MG63 (cell line): ENCODE measurements at regions not wholly inside any gene's neighbourhood (a gene's known extent, or its start where the extent isn't known, plus 50 kb on each side); places are given as distances from the start of the nearest gene placed in this dataset.

Source experiments
- DNase-seq: peaks from one replicate; pipeline ENCODE4 v3.0.0-alpha.2; 2020
- H3K27me3 ChIP-seq: fragments of 250-450 bp; sonication (Bioruptor Pico); 2 replicates; pipeline ENCODE4 v1.5.1; 2020; ENCODE audit warnings: mild to moderate bottlenecking, moderate library complexity
- H3K36me3 ChIP-seq: fragments of 250-450 bp; sonication (Bioruptor Pico); 2 replicates; pipeline ENCODE4 v1.5.1; 2020; ENCODE audit warnings: mild to moderate bottlenecking, moderate library complexity
- H3K4me3 ChIP-seq: fragments of 250-450 bp; sonication (Bioruptor Pico); 2 replicates; pipeline ENCODE4 v1.5.1; 2020; ENCODE audit warnings: mild to moderate bottlenecking, moderate library complexity
- H3K9me3 ChIP-seq: fragments of 250-450 bp; sonication (Bioruptor Pico); 2 replicates; pipeline ENCODE4 v1.5.1; 2020; ENCODE audit warnings: mild to moderate bottlenecking, moderate library complexity

DNA sequence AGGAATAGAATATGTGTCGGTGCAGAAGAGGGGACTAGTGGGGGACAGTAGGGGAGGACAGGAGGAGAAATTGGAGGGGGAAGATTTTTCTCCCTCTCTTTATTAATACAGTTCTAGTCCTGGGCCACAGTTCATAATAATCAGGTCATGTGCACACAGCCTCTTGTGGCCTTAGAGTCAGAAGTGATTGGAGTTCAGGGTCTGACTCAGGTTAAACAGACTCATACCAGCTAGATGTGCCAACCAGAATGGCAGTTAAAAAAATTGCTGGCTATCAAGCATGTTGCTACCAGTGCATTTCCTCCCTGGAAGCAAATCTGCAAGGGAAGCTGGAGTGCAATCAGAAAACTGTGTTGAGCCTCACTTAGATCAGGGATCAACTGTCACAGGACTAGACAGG, 132.7 kb upstream of the MAP1B start:
- no peaks in the 10 kb centered on the region for H3K27me3 ChIP-seq

DNA sequence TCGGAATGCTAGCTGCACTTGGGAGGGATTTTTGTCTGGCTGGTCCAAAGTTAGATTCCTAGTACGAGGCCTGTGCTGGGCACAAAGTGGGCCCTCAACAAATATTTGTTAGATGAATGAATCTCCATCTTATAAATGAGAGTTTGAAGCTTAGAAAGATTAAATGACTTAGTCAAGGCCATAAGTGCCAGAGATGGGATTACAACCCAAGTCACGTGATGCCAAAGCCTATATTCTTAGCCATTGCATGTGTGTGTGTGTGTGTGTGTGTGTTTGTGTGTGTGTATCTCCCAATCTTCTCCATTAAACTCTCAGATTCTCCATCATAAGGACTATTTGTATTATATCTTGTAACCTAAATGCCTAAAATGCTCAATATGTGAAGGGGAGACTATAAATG, 130.8 kb upstream of the MAP1B start:
- Histone ChIP-seq H3K4me3 (no peak overlapping the region), H3K36me3 (no peaks in the 10 kb centered on the region), H3K27me3 (no peaks in the 10 kb centered on the region), H3K9me3 (peaks cover under 1% of the 10 kb centered on the region)
- no peak for DNase-seq

More for the DNA sequence above, 132.7 kb upstream of the MAP1B start:
- Histone ChIP-seq H3K9me3 (no peaks in the 10 kb centered on the region), H3K36me3 (no peaks in the 10 kb centered on the region), H3K4me3 (no peak overlapping the region)
- DNase-seq = peak; percentile 68

DNA sequence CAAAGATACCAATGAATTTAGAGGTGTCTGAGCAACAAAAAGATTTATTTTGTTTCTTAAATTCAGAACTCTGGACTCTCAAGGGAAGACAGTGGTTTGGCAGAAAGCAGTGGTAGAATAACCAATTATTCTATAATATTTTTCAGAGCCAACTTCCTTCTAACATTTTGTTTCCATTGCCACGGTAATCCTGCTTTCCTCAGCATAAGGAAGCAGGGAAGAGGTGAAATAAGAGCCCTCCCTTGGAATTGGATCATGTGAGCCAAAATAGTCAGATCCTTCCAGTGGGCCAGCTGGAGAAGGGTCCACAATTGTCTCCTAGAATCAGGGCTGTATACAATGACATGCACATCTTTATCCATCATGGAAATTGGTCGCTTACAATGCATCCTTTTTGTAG, 130.0 kb upstream of the MAP1B start:
- Histone ChIP-seq H3K36me3 (no peaks in the 10 kb centered on the region), H3K27me3 (no peaks in the 10 kb centered on the region), H3K4me3 (no peak overlapping the region), H3K9me3 (peaks cover 9% of the 10 kb centered on the region)
- no peak for DNase-seq

DNA sequence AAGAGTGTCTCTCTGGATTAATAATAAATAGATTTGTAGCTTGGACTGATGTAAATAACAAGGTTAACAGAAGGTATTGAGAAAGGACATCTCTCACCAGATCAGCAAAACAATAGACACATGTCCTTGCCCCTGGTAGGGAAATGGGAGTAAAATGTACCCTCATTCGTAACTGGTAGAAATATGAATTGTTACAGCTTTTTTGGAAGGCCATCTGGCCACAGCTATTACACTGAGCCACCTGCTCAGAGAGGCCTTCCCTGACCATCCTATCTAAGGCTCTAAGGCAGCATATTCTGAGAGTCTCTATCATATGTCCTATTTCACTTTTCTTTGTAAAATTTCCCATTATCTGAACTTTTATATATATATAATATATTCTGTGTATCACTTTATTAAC, 129.1 kb upstream of the MAP1B start:
- Histone ChIP-seq H3K36me3 (no peaks in the 10 kb centered on the region), H3K4me3 (no peak overlapping the region), H3K9me3 (peaks cover 12% of the 10 kb centered on the region), H3K27me3 (no peaks in the 10 kb centered on the region)
- no peak for DNase-seq

DNA sequence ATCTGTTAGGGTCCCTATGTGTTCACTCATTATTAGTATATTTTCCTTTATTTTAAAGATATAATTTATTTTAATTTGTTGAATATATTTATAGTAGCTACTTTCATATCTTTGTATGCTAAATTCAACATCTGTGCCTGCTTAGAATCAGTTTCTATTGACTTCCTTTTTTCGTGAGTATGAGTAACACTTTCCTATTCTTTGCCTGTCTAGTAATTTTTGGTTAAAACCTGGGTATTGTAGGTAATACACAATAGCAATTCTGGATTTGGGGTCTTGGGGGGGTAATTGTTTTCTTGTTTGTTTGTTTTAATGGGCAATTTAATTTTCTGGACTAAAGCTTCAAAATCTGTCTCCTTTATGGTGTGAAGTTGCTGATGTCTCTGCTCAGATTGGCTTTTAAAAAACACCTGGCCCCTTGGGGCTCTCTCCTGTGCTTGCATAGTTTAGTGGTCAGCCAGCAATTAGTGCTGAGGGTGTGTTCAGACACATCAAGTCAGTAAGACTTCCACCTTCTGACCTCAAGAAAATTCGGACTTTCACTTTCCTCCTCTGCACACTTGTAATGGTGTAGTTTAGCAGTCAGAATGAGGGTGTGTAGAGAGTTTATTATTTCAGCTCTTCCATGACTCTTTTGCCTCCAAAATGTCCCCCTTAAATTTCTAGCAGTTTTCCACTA, 124.4 kb upstream of the MAP1B start:
- Histone ChIP-seq H3K36me3 (no peaks in the 10 kb centered on the region), H3K27me3 (no peaks in the 10 kb centered on the region), H3K9me3 (peaks cover 12% of the 10 kb centered on the region), H3K4me3 (no peak overlapping the region)
- DNase-seq = no peak

DNA sequence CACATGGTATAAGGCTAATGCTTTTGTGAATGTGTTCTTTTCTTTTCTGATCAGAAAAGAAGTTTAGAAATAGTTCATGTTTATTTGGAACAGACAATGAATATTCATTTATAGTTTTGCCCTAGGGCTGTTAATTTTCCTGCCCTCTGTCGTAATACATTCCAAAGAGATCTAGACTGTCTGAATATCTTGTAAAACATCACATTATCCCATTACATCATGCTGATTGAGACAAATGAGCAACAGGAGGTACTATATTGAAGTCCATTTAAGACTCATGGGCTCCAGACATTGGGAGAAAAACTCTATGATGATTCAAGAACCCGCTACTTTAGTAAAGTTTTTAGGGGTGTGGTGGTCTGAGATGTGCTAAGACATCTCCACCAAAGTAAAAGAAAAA, 121.2 kb upstream of the MAP1B start:
- Histone ChIP-seq H3K36me3 (no peaks in the 10 kb centered on the region), H3K4me3 (no peak overlapping the region), H3K27me3 (no peaks in the 10 kb centered on the region), H3K9me3 (peaks cover 15% of the 10 kb centered on the region)
- DNase-seq = no peak

DNA sequence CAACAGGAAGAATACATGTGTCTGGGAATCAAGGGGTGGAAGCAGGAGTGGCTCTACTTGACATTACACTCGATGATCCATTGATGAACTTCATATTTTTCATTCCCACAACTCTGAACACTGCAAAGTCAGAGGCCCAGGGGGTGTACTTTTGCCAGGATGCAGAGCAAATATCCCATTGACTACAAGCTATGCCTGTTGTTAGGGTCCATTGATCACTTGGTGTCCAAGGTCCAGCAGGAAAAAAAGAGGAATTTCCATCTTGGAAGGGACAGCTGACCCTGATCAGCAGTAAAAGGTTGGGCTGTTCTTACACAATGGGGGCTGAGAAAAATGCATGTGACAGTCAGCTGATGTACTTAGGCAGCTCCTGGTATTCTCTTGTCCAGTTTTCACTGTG, 118.5 kb upstream of the MAP1B start:
- H3K36me3 ChIP-seq = no peaks in the 10 kb centered on the region
- no peak overlapping the region for H3K4me3 ChIP-seq
- no peaks in the 10 kb centered on the region; the same call in 1 of the 2 replicates for H3K27me3 ChIP-seq
- H3K9me3 ChIP-seq = peaks cover 3% of the 10 kb centered on the region; the same call in 1 of the 2 replicates
- DNase-seq = no peak

DNA sequence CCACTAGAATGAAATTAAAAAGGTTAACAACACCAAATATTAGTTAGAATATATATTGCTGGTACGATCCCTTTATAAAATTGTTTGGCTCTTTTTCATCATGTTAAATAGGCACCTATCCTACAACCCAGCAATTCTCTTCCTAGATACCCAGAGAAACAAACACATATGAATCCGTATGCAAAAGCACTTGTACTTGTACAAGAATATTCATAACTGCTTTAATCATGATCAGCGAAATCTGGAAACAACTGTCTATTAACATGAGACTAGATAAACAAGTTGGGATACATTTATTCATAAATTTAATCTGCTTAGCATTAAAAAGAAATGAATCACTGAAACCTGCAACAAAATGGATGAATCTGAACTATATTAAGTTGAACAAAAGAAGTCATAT, 113.7 kb upstream of the MAP1B start:
- no peaks in the 10 kb centered on the region for H3K36me3 ChIP-seq
- DNase-seq = no peak
- no peaks in the 10 kb centered on the region; the same call in 1 of the 2 replicates for H3K27me3 ChIP-seq
- peaks cover 3% of the 10 kb centered on the region; the same call in 1 of the 2 replicates for H3K9me3 ChIP-seq
- no peak overlapping the region for H3K4me3 ChIP-seq

DNA sequence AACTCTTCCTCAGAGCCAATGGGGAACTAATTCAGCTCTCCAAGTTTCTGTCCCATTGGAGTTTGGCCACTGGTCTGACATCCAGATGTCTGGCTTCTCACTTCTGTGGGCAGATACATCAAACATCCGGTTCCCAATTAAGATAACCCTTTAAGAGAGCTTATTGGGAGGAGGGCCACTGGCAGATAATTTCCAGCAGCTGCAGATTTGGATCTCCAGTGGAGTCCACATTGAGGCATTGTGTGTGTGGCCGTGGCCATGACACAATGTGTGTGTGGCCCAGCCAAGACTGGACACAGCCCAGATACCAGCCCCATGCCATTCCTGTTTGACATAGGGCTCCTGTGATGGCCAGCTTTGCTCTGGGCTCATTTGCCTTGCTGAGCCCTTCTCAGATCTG, 110.5 kb upstream of the MAP1B start:
- H3K36me3 ChIP-seq = no peaks in the 10 kb centered on the region

DNA sequence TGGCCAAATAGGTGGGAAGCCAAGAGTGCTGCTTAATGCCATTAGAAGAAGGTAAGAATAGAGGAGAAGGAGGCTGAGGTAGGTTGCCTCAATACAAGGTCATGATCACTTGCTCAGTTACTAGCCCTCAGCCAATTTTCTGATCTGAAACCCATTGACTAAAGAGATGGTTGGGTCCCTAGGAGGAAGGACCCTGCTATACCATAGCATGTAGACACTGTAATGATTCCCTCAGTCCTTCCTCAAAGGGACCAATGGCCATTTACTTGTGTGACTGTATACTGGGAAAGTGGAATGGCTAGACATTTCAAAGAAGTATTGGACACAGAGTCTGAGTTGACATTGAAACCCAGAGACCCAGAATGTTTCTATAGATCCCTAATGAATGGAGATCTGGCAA, 108.5 kb upstream of the MAP1B start:
- Histone ChIP-seq H3K9me3 (no peaks in the 10 kb centered on the region), H3K4me3 (no peak overlapping the region), H3K27me3 (no peaks in the 10 kb centered on the region), H3K36me3 (no peaks in the 10 kb centered on the region)
- DNase-seq = no peak

More for the DNA sequence above, 110.5 kb upstream of the MAP1B start:
- no peak for DNase-seq
- Histone ChIP-seq H3K4me3 (no peak overlapping the region), H3K27me3 (no peaks in the 10 kb centered on the region; the same call in 1 of the 2 replicates), H3K9me3 (no peaks in the 10 kb centered on the region)

DNA sequence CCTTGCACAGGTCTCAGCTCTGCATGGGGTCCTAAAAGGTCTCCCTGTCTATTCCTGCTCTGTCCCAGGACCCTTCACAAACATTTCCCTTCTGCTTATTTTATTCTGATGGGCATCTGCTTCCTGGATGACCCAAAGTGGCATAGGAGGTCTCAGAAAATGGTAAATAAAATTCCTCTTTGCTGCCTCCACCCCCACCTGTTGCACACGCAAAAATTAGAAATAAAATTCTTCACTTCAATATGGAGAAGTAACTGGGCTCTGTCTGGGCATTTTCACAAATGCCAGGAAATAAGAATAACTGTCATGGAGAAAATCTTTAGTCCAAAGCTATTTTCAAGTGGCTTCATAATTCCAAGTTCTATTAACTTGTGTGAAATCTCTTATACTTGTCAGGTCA, 106.6 kb upstream of the MAP1B start:
- H3K36me3 ChIP-seq = no peaks in the 10 kb centered on the region
- no peak overlapping the region for H3K4me3 ChIP-seq
- no peak for DNase-seq
- no peaks in the 10 kb centered on the region for H3K9me3 ChIP-seq
- H3K27me3 ChIP-seq = no peaks in the 10 kb centered on the region

DNA sequence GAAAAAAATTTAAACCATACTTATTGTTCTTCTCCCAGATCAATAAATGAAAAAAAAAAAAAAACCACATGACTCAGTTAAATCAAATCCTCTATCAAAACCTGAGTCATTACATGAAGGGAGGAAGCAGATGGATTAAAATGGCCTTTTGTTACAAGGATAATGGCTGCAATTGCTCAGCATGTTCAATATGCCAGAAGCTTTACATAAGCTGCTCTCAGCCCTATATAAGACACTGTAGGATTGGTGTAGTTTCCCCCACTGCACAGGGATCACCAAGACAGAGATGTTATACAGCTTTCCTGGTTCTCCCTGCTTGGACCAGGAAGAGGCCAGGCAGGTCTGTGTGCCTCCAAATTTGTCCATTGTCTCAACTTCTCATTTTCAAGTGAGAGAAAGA, 101.6 kb upstream of the MAP1B start:
- Histone ChIP-seq H3K9me3 (no peaks in the 10 kb centered on the region), H3K36me3 (no peaks in the 10 kb centered on the region), H3K27me3 (no peaks in the 10 kb centered on the region), H3K4me3 (no peak overlapping the region)
- DNase-seq = no peak

DNA sequence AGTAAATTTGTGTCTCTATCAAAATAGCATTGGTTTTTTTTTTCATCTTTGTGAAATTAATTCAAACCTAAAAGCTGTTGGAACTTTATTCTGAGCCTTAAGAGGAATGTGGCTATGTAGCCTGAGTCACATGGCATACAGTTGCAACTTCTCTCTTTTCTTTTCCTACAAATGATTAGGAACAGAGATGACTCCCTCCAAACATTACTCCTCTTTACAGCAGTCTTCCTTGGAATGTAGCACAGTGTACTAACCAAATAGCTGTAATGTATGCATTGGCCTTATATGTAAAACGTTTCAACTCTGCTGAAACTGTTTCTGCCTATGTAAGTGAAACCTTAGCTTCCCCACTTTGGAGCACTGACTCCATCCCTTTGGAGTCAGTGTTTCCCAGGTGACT, 100.9 kb upstream of the MAP1B start:
- no peak for DNase-seq
- Histone ChIP-seq H3K27me3 (no peaks in the 10 kb centered on the region), H3K36me3 (no peaks in the 10 kb centered on the region), H3K9me3 (no peaks in the 10 kb centered on the region), H3K4me3 (no peak overlapping the region)

DNA sequence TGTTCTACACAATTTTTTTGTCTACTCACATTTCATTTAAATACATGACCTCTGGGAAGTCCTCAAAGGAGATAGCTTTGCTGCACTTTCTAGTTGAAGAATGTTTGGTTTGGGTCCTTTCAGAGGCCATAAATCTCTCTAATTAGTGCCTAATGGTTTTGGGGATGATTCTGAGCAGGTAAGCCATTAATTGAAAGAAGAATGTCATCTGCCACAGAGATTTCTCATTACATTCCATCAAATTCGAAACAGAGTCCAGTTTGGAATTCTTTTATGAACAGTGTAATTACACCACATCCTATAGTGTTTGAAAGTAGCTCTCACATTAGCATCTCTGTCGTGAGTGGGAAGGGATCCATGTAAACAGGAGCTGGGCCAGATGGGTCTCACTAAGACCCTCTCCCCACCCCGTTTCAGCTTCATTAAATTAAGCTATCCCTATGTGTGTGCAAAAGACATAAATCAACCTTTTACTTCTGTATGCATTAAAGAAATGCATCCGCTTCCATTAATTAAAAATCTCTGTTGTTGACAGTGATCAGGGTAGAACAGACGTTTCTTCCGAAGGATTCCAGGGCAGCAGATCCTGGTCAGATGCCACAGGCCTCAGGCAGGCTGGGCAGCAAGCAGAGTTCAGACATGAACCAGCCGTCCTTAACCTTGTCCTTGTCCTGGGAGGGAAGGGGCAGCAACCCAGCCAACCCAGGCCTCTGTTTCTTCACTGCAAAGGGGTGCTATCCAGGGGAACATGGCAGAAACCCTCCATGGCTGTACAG, 99.8 kb upstream of the MAP1B start:
- Histone ChIP-seq H3K4me3 (no peak overlapping the region), H3K27me3 (no peaks in the 10 kb centered on the region), H3K9me3 (no peaks in the 10 kb centered on the region), H3K36me3 (no peaks in the 10 kb centered on the region)
- DNase-seq = no peak

DNA sequence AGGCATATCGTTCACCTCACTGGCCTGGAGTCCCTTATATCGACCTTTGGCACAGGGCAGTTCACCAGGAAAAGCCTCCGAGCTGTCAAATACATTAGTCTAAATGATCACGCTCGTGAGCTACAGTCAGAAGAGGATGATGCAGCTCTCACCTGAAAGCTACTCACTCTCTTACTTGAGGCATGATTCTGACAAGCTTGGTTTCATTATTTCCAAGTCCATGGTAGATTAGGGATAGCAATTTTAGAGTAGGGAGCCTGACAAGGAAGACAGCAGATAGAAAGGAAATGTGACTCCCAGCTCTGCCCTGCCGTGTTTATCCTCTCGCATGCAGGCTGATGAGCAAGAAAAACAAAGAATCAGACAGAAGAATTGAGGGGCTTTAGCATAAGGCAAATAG, 98.0 kb upstream of the MAP1B start:
- Histone ChIP-seq H3K36me3 (no peaks in the 10 kb centered on the region), H3K27me3 (no peaks in the 10 kb centered on the region), H3K9me3 (no peaks in the 10 kb centered on the region), H3K4me3 (no peak overlapping the region)
- DNase-seq = no peak

DNA sequence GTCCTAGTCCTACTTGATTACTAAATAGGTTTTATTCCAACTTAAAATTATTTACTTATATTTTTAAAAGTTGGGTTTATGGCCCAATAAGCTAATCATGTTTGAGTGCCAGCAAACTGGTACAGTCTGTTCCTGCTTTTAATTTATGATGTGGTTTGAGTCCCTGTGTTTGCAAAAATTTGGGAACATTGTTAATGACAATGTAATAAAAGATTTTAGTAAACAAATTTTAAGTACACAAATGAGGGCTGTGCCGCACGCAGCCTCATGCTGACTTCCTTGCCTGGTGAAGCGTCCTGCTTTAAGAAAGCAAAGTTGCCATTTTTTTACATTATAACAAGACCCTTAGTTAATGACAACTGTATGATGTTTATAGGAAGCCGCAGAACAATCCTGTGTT, 96.8 kb upstream of the MAP1B start:
- H3K36me3 ChIP-seq = no peaks in the 10 kb centered on the region
- H3K27me3 ChIP-seq = no peaks in the 10 kb centered on the region
- DNase-seq = no peak
- no peak overlapping the region for H3K4me3 ChIP-seq
- no peaks in the 10 kb centered on the region for H3K9me3 ChIP-seq

DNA sequence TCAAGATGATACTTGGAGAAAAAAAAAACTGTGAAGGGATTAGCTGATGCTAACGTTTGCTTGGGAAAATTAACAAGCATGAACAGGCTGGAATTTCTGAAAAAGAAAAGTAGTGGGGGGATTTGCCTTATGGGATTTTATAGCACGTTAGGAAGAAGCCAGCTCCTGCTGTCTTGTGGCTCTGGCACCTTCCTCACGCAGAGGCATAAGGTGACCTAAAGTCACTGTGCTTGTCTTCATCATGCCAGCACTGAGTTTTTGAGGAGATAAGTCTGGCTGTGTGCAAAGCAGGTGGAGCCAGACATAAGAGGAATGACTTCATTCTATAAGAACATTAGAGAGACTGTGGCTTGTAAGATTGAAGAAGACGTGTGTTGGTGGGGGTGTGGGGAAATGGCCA, 94.4 kb upstream of the MAP1B start:
- H3K27me3 ChIP-seq = no peaks in the 10 kb centered on the region
- no peaks in the 10 kb centered on the region for H3K36me3 ChIP-seq
- H3K9me3 ChIP-seq = no peaks in the 10 kb centered on the region
- no peak for DNase-seq
- no peak overlapping the region for H3K4me3 ChIP-seq
